H1 (cell line): ENCODE measurements at regions not wholly inside any gene's neighbourhood (a gene's known extent, or its start where the extent isn't known, plus 50 kb on each side); places are given as distances from the start of the nearest gene placed in this dataset.

Source experiments
- CTCF ChIA-PET: fragments of 300-600 bp; sonication (Branson Sonifier 250); formaldehyde crosslinking; loops from one replicate; lab custom pipeline; 2021; ENCODE audit not compliant: partially characterized antibody; lab: Charles Lee
- POLR2A ChIA-PET: fragments of 300-600 bp; sonication (Branson Sonifier 250); formaldehyde crosslinking; loops from one replicate; lab custom pipeline; 2021; ENCODE audit warnings: inconsistent platforms; ENCODE audit not compliant: partially characterized antibody; lab: Charles Lee
- DNase-seq, 2 experiments: peaks; one replicate each; pipeline versions ENCODE4 v3.0.0 to v3.0.0-alpha.2; 2010 to 2022; ENCODE audit warnings: low spot score in 2 of 2, low read depth in 1 of 2, mixed read lengths in 1 of 2
- FAIRE-seq: peaks from 2 replicates; lab custom pipeline; 2011; peaks lifted over from hg19 to GRCh38; lab: Jason Lieb, UNC
- H2AFZ ChIP-seq: 2 replicates; pipeline ENCODE4 v1.8.1; 2012; ENCODE audit warnings: low read length, inconsistent platforms
- H2AK5ac ChIP-seq: 2 replicates; pipeline ENCODE4 v1.6.1; 2013; ENCODE audit warnings: low read depth, low read length
- H2BK120ac ChIP-seq: replicated peaks from 2 replicates; pipeline ENCODE3; 2013; ENCODE audit warnings: low read depth, low read length, inconsistent platforms
- H2BK12ac ChIP-seq: 2 replicates; pipeline ENCODE4 v1.6.1; 2013; ENCODE audit warnings: low read depth, low read length
- H2BK15ac ChIP-seq: 2 replicates; pipeline ENCODE4 v1.6.1; 2013; ENCODE audit warnings: low read length
- H2BK20ac ChIP-seq: 2 replicates; pipeline ENCODE4 v1.6.1; 2013; ENCODE audit warnings: low read length
- H2BK5ac ChIP-seq: 2 replicates; pipeline ENCODE4 v1.6.1; 2013; ENCODE audit warnings: low read depth, low read length
- H3K14ac ChIP-seq: 2 replicates; pipeline ENCODE4 v1.6.1; 2013; ENCODE audit warnings: inconsistent platforms; ENCODE audit not compliant: insufficient read length
- H3K18ac ChIP-seq: 2 replicates; pipeline ENCODE4 v1.6.1; 2013; ENCODE audit warnings: low read length; ENCODE audit errors: extremely low read depth
- H3K23ac ChIP-seq: 2 replicates; pipeline ENCODE4 v1.6.1; 2013; ENCODE audit warnings: inconsistent platforms; ENCODE audit not compliant: insufficient read length
- H3K23me2 ChIP-seq: 2 replicates; pipeline ENCODE4 v1.6.1; 2013; ENCODE audit warnings: low read depth, low read length
- H3K27ac ChIP-seq: 2 replicates; pipeline ENCODE4 v1.6.1; 2011; ENCODE audit warnings: low read depth, low read length, inconsistent platforms
- H3K27me3 ChIP-seq, 4 experiments: replicated peaks in 1 of 4; 1 replicate in 1 of 4; 2 replicates in 3 of 4; pipeline versions ENCODE4 v1.6.1 to v1.8.1; 2011 to 2013; ENCODE audit warnings: low read length in 3 of 4, mild to moderate bottlenecking in 3 of 4, inconsistent platforms in 2 of 4, mixed read lengths in 2 of 4, moderate library complexity in 1 of 4; ENCODE audit not compliant: control insufficient read depth in 3 of 4, insufficient read depth in 3 of 4; ENCODE audit errors: extremely low read depth in 1 of 4
- H3K36me3 ChIP-seq, 4 experiments: 2 replicates each; pipeline versions ENCODE4 v1.6.1 to v1.8.1; 2011 to 2013; ENCODE audit warnings: mild to moderate bottlenecking in 4 of 4, low read length in 3 of 4, moderate library complexity in 2 of 4, control low read depth in 1 of 4, inconsistent platforms in 1 of 4; ENCODE audit not compliant: insufficient read depth in 4 of 4, control insufficient read depth in 2 of 4
- H3K4ac ChIP-seq: replicated peaks from 2 replicates; pipeline ENCODE3; 2013; ENCODE audit warnings: low read length, low read depth, mixed read lengths, inconsistent platforms; ENCODE audit not compliant: insufficient read length
- H3K4me1 ChIP-seq, 4 experiments: replicated peaks in 1 of 4; 1 replicate in 1 of 4; 2 replicates in 3 of 4; pipeline versions ENCODE4 v1.6.1 to v1.8.1; 2011 to 2013; ENCODE audit warnings: low read length in 3 of 4, inconsistent platforms in 2 of 4, mixed read lengths in 1 of 4; ENCODE audit not compliant: insufficient read depth in 4 of 4, control insufficient read depth in 3 of 4
- H3K4me2 ChIP-seq, 2 experiments: 2 replicates each; pipeline versions ENCODE4 v1.6.1 to v1.8.1; 2011 to 2013; ENCODE audit warnings: low read depth in 2 of 2, low read length in 2 of 2, control low read depth in 1 of 2, inconsistent platforms in 1 of 2, mild to moderate bottlenecking in 1 of 2; ENCODE audit not compliant: insufficient read depth in 1 of 2
- H3K4me3 ChIP-seq, 4 experiments: fragments of 200-600, 300-600 bp in 1 of 4; sonication (generic), shearing (Covaris generic), sonication (Bioruptor Twin) in 1 of 4; 2 replicates each; pipeline versions ENCODE4 v1.5.1 to v1.8.1; 2011 to 2016; ENCODE audit warnings: low read length in 4 of 4, low read depth in 3 of 4, control low read depth in 2 of 4, inconsistent platforms in 2 of 4, mild to moderate bottlenecking in 2 of 4, mixed read lengths in 1 of 4, moderate library complexity in 1 of 4; ENCODE audit not compliant: insufficient read depth in 2 of 4; ENCODE audit errors: extremely low read depth in 1 of 4
- H3K56ac ChIP-seq: replicated peaks from 2 replicates; pipeline ENCODE3; 2013; ENCODE audit warnings: low read depth, mild to moderate bottlenecking, mixed read lengths, low read length, inconsistent platforms; ENCODE audit not compliant: insufficient read length
- H3K79me1 ChIP-seq: 2 replicates; pipeline ENCODE4 v1.6.1; 2013; ENCODE audit warnings: low read depth, low read length, control low read depth
- H3K79me2 ChIP-seq, 2 experiments: 2 replicates each; pipeline versions ENCODE4 v1.6.1 to v1.8.1; 2012 to 2013; ENCODE audit warnings: low read length in 2 of 2, mild to moderate bottlenecking in 2 of 2, inconsistent platforms in 1 of 2; ENCODE audit not compliant: insufficient read depth in 2 of 2, control insufficient read depth in 1 of 2
- H3K9ac ChIP-seq, 4 experiments: replicated peaks in 1 of 4; 1 replicate in 1 of 4; 2 replicates in 3 of 4; pipeline versions ENCODE4 v1.6.1 to v1.8.1; 2011 to 2013; ENCODE audit warnings: low read depth in 3 of 4, low read length in 3 of 4, control low read depth in 2 of 4, mild to moderate bottlenecking in 2 of 4, moderate library complexity in 2 of 4, inconsistent platforms in 1 of 4; ENCODE audit errors: extremely low read depth in 1 of 4
- H3K9me3 ChIP-seq, 2 experiments: 2 replicates each; pipeline versions ENCODE4 v1.6.1 to v1.8.1; 2012 to 2013; ENCODE audit warnings: mild to moderate bottlenecking in 2 of 2, moderate library complexity in 2 of 2, control low read depth in 1 of 2, inconsistent platforms in 1 of 2, low read depth in 1 of 2, low read length in 1 of 2, mixed read lengths in 1 of 2; ENCODE audit not compliant: insufficient read depth in 2 of 2
- H4K20me1 ChIP-seq, 2 experiments: replicated peaks in 1 of 2; 2 replicates each; pipeline versions ENCODE3 to v1.8.1; 2011 to 2013; ENCODE audit warnings: inconsistent platforms in 2 of 2, low read length in 2 of 2, mild to moderate bottlenecking in 1 of 2; ENCODE audit not compliant: insufficient read depth in 2 of 2, control insufficient read depth in 1 of 2
- H4K5ac ChIP-seq: 2 replicates; pipeline ENCODE4 v1.6.1; 2013; ENCODE audit warnings: low read length, low read depth, mixed read lengths, inconsistent platforms; ENCODE audit not compliant: insufficient read length
- H4K8ac ChIP-seq: 2 replicates; pipeline ENCODE4 v1.8.0; 2013; ENCODE audit warnings: mild to moderate bottlenecking, moderate library complexity, low read length, inconsistent platforms; ENCODE audit not compliant: insufficient read depth; ENCODE audit errors: extremely low read depth
- H4K91ac ChIP-seq: replicated peaks from 2 replicates; pipeline ENCODE3; 2013; ENCODE audit warnings: low read length, mixed read lengths, inconsistent platforms; ENCODE audit not compliant: insufficient read length
- CBX8 ChIP-seq: fragments of 300-800, 300-1000 bp; sonication (generic); IDR thresholded peaks from 2 replicates; pipeline ENCODE4 v1.7.1; 2016; ENCODE audit warnings: low read depth, low read length, borderline replicate concordance
- RAD21 ChIP-seq, 2 experiments: IDR thresholded peaks in 1 of 2; conservative IDR thresholded peaks in 1 of 2; 2 replicates each; pipeline ENCODE4 v1.6.1; 2011; ENCODE audit warnings: low read depth in 2 of 2, low read length in 2 of 2, improper control_type of control experiment in 1 of 2, inconsistent platforms in 1 of 2, mild to moderate bottlenecking in 1 of 2, moderate library complexity in 1 of 2
- TF ChIP-seq, protein P1 (sequence below), 3 experiments: IDR thresholded peaks; 1 replicate in 2 of 3; 2 replicates in 1 of 3; pipeline versions ENCODE4 v1.5.1 to v1.6.1; 2011; ENCODE audit warnings: low read length in 3 of 3, mild to moderate bottlenecking in 3 of 3, inconsistent platforms in 2 of 3, low read depth in 1 of 3, moderate library complexity in 1 of 3; ENCODE audit not compliant: insufficient read depth in 1 of 3; ENCODE audit errors: control extremely low read depth in 1 of 3

GRCh38 chr1:213564215-213564659 lies 423.5 kb upstream of the PROX1 start:
- no peak overlapping the region for H4K5ac ChIP-seq
- H3K56ac ChIP-seq: no peak overlapping the region
- no peak overlapping the region for H3K4me2 ChIP-seq
- no peaks in the 10 kb centered on the region for H3K23me2 ChIP-seq
- H2BK20ac ChIP-seq: no peak overlapping the region
- H3K79me1 ChIP-seq: no peaks in the 10 kb centered on the region
- H2BK15ac ChIP-seq: no peak overlapping the region
- H3K36me3 ChIP-seq: no peaks in the 10 kb centered on the region
- peak; percentile 84 for FAIRE-seq
- no peaks in the 10 kb centered on the region for H3K4me1 ChIP-seq
- H2BK12ac ChIP-seq: no peak overlapping the region
- H3K79me2 ChIP-seq: no peaks in the 10 kb centered on the region
- no peak overlapping the region for H4K91ac ChIP-seq
- peaks cover 4 to 7% of the 10 kb centered on the region in 2 experiments; a peak in 3 of 4 replicates for H3K9me3 ChIP-seq
- TF ChIP-seq RAD21 (IDR thresholded peaks at IDR 0.05 in 1 of 2, conservative IDR thresholded peaks at IDR 0.05 in 1 of 2; ENCODE audit: low read depth in 2 of 2, low read length in 2 of 2) (peak; percentile 87 to 94), CBX8 (no peak)
- TF ChIP-seq, protein P1, sequence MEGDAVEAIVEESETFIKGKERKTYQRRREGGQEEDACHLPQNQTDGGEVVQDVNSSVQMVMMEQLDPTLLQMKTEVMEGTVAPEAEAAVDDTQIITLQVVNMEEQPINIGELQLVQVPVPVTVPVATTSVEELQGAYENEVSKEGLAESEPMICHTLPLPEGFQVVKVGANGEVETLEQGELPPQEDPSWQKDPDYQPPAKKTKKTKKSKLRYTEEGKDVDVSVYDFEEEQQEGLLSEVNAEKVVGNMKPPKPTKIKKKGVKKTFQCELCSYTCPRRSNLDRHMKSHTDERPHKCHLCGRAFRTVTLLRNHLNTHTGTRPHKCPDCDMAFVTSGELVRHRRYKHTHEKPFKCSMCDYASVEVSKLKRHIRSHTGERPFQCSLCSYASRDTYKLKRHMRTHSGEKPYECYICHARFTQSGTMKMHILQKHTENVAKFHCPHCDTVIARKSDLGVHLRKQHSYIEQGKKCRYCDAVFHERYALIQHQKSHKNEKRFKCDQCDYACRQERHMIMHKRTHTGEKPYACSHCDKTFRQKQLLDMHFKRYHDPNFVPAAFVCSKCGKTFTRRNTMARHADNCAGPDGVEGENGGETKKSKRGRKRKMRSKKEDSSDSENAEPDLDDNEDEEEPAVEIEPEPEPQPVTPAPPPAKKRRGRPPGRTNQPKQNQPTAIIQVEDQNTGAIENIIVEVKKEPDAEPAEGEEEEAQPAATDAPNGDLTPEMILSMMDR (IDR thresholded peaks at IDR 0.05; ENCODE audit: control extremely low read depth in 1 of 3, insufficient read depth in 1 of 3, low read depth in 1 of 3, low read length in 3 of 3): peak in 2 of 3 experiments; percentile 69 to 75; a peak in 3 of 4 replicates
- no peak overlapping the region for H2BK5ac ChIP-seq
- H3K18ac ChIP-seq: no peak overlapping the region
- H3K27ac ChIP-seq: no peak overlapping the region
- no peak overlapping the region for H3K4ac ChIP-seq
- POLR2A ChIA-PET: no interaction called here
- H2AK5ac ChIP-seq: no peak overlapping the region
- no peak overlapping the region for H4K8ac ChIP-seq
- no peak overlapping the region for H3K14ac ChIP-seq
- H2AFZ ChIP-seq: 0 out of 2 replicates have a peak overlapping the region, but pooled peaks have one; percentile 68
- no peaks in the 10 kb centered on the region for H4K20me1 ChIP-seq
- no peak overlapping the region for H2BK120ac ChIP-seq
- no peak overlapping the region for H3K4me3 ChIP-seq
- CTCF ChIA-PET: interaction anchor here (0.7 to 1.6 kb wide), 6 partner anchors 9 to 559 kb away, joined by 3 to 8 read pairs (median 3); no protein-coding TSS in a partner anchor
- H3K9ac ChIP-seq: no peak overlapping the region
- H3K23ac ChIP-seq: no peak overlapping the region
- H3K27me3 ChIP-seq: no peaks in the 10 kb centered on the region
- no peak for DNase-seq
